ENCODE measurements at regions not wholly inside any gene's neighbourhood (a gene's known extent, or its start where the extent isn't known, plus 50 kb on each side); places are given as distances from the start of the nearest gene placed in this dataset.

DNA sequence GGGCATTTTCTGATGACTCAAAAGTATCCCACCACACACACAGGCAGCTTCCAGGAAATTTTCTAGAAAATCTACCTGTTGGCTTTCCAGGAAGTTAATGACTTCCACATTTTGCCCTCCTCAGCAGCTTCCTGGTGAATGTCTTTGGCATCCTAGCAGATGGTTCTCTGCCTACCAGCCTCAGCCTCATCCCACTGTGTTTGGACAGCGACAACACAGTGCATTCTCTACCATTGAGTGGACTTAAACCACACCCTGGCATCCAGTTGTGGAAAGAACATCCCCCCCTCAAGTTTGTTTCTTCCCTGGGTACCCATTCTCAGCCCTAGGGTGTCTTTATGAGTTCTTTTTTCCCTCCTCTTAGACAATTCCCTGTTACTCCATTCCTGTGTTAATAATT, 50.8 kb upstream of the GADL1 start:
- DNase-seq (ENCODE audit: extremely low read depth in 1 of 2, low read depth in 1 of 2) = no peak

DNA sequence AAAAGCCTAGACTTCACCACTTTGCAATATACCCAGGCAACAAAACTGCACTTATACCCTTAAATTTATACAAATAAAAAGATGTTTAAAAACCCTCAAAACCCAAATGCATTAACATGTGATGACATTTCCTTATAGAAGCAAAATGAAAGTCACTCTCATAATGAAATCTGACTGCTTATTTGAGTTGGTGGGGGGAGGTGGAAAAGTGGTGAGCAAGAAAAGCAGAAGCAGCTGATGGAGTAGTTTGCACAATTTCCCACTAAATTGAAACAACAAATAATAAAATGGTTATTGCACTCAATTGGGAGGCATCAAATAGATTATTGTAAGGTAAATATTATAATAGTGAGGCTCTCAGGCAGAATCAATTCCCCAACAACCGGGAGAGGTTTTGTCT, 54.0 kb upstream of the GADL1 start:
- no peak for DNase-seq (ENCODE audit: extremely low read depth in 1 of 2, low read depth in 1 of 2)

- DNase-seq (ENCODE audit: extremely low read depth in 1 of 2, low read depth in 1 of 2) = no peak
These were observed 57.4 kb upstream of the GADL1 start for GRCh38 chr3:30951826-30952225.

DNA sequence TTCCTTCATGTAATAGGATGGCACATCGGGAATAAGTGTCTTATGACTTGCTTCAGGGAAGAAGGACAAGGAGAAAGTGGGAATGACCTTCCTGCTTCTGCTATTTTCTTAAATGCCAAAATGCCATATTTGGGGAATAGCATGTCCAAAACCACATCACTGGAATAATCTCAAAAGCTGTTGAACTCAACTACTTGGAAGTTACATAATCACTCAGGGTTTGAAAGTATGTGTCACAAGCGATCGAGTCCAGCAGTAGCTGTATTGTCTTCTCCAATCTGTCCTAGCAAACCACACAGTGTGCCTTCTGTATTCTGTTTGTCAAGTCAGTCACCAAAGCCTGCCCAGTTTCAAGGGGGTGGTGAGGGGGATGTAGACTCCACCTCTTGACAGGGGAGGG, 58.3 kb upstream of the GADL1 start:
- DNase-seq (ENCODE audit: extremely low read depth in 1 of 2, low read depth in 1 of 2) = no peak

GRCh38 chr3:30954426-30954825, 60.0 kb upstream of the GADL1 start:
- no peak for DNase-seq (ENCODE audit: extremely low read depth in 1 of 2, low read depth in 1 of 2)

GRCh38 chr3:30962084-30962483, 67.6 kb upstream of the GADL1 start:
- no peak for DNase-seq (ENCODE audit: extremely low read depth in 1 of 2, low read depth in 1 of 2)

DNA sequence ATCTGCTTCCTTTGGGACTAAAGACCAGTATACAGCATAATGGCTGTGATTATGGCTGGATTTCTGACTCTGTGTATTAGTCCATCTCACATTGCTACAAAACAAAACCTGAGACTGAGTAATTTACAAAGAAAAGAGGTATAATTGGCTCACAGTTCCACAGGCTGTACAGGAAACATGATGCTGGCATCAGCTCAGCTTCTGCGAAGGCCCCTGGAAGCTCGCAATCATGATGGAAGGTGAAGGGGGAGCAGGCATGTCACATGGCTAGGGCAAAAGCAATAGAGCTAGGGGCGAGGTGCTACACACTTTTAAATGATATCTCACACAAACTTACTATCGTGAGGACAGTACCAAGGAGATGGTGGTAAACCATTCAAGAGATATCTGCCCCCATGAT, 68.0 kb upstream of the GADL1 start:
- DNase-seq (ENCODE audit: extremely low read depth in 1 of 2, low read depth in 1 of 2) = no peak

DNA sequence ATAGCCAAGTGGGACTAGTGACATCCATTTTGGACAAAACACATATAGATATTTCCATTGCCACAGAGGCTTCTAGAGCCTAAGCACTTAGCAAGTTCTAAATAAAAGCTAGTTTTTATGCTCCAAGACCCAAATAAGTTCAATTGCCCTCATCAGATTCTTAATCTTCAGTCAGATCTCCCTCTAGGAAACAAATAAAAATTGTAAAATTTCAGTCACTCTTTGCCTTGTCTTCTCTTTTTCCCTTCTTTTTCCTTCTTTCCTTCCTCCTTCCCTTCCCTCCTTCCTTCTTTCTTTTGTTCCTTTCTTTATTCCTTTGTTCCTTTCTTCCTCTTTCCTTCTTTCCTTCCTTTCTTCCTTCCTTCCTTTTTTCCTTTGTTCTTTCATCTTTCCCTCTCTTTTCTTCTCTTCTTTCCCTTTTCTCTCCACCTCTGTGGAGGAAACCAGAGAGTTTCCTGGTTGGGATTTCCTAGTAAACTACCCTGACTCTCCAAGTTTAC, 68.8 kb upstream of the GADL1 start:
- DNase-seq (ENCODE audit: extremely low read depth in 1 of 2, low read depth in 1 of 2) = no peak

DNA sequence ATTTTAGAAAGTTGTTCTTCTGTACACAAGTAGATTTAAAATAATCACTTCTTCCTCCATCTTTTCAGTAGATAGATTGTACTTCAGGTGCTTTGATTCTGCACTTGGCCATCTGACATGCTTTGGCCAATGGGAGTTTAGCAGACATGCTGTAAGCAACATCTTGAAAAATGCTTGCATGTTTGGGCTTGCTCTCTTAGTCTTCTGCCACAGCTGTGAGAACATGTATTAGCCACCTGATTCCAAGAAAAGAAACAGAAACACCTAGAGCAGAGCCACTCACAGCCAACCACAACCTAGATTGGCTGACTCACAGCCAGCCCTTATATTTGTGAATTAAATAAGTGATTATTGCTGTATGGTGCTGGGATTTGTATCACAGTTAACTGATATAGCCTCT, 70.2 kb upstream of the GADL1 start:
- no peak for DNase-seq (ENCODE audit: extremely low read depth in 1 of 2, low read depth in 1 of 2)

GRCh38 chr3:30966896-30967295, 72.4 kb upstream of the GADL1 start:
- DNase-seq (ENCODE audit: extremely low read depth in 1 of 2, low read depth in 1 of 2) = no peak

GRCh38 chr3:30970183-30970582, 75.7 kb upstream of the GADL1 start:
- no peak for DNase-seq (ENCODE audit: extremely low read depth in 1 of 2, low read depth in 1 of 2)

DNA sequence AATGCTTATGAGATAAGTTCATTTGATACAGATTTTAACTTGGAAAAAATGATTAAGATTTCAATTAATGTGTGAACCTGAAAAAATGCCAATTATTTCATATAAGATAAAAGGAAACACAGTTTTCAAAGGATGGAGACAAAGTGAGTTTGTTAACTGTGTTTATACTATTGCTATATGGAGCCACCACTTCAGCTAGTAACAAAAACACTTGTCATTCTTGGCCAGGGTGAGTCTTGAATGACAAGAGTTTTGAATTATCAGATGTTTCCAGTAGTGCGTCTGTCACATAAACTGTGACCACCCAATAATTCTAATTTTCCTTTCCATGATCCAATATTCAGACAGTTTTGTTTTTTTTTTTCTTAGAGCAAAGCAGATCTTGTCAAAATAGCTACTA, 78.0 kb upstream of the GADL1 start:
- DNase-seq (ENCODE audit: extremely low read depth in 1 of 2, low read depth in 1 of 2) = no peak

GRCh38 chr3:30974071-30974470, 79.6 kb upstream of the GADL1 start:
- DNase-seq (ENCODE audit: extremely low read depth in 1 of 2, low read depth in 1 of 2) = no peak

GRCh38 chr3:30977592-30977991, 83.1 kb upstream of the GADL1 start:
- no peak for DNase-seq (ENCODE audit: extremely low read depth in 1 of 2, low read depth in 1 of 2)

GRCh38 chr3:30980993-30981392, 86.5 kb upstream of the GADL1 start:
- DNase-seq (ENCODE audit: extremely low read depth in 1 of 2, low read depth in 1 of 2) = no peak

DNA sequence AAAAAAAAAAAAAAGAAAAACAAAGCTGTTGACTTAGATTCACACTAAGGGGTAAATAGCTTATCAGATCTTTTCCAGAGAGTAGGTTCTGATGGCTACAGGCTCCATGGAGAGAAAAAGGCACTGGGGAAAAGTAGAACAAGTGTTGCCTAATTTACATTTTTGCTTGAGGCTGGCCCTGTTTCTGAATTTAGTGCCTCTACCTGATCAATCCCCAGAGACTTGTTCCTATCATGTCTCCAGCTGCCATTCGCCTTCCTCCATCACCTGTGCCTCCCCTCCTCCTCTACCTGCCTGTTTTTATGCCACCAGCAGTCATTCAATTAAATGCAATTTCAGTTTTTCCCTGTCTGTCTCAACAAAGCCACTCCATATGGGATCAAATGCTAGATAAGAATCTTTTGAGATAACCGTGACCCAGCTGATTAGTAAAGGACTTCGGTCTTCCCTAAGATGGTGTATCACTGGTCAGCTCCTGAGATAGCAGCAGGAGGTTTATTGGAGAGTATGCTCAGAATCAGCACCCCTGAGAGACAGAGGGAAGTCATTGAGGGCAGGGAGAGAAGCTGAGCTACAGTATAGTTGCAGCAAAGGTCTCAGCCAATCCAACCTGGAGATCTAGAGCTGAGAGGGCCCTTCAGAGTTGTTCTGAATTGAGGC, 88.1 kb upstream of the GADL1 start:
- no peak for DNase-seq (ENCODE audit: extremely low read depth in 1 of 2, low read depth in 1 of 2)

DNA sequence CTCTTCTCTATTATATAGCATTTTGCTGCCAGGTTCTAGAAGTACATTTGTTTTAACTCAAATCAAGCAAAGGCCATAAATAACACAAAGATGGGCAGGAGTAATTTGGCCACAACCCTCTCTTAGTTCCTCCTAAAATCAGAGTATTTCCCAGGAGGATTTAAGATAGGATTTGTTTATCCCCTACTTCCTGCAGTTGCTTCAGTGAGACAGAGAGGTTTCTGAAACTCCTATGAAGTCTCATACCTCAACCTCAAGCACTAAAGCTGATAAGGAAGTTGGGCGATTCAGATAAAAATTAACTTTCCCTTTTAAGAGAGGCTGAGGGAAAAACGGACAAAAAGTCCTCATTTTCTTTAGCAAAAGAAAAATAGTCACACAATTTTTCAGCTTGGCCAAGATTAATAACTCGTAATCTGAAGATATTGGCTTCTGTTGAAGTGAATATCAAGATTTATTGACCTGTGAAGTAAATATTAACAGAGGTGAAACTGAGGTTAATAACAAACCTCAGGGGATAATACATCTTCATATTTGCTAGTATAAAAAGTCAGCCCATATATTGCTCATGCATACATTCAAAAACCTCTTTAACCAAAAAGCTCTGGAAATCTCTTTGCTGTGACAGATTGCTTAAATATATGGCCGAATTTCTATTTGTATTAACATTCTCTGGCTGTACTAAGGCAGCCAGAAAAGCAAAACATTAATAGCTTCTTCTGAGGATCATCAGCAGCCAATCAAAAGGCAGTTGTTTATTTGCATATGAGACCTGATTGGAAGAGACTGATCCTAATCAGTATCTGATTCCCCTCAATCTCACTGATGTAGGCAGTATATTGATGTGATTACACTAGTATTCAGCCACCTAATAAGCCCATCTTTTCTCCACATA, 90.6 kb upstream of the GADL1 start:
- no peak for DNase-seq (ENCODE audit: extremely low read depth in 1 of 2, low read depth in 1 of 2)

- DNase-seq (ENCODE audit: extremely low read depth in 1 of 2, low read depth in 1 of 2) = no peak
These were observed 92.1 kb upstream of the GADL1 start for GRCh38 chr3:30986551-30986950.

DNA sequence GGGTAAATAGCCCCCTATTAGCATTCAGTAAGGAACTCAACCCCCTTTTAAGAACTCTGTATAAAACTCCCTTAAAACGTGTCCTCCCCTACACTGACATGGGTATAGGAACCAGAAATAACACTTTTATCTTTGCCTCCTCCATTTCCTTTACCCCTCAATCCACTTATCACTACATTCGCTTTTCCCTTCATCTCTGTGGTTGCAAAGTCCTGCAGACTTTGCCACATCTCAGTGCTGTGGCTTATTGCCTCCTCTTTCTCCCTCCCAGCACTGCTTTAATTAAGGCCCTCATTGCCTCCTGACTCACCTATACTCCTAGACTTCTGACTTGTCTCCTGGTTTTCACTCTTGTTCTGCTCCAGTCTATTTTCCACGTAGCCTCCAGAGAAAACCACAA, 94.3 kb upstream of the GADL1 start:
- DNase-seq (ENCODE audit: extremely low read depth in 1 of 2, low read depth in 1 of 2) = no peak

DNA sequence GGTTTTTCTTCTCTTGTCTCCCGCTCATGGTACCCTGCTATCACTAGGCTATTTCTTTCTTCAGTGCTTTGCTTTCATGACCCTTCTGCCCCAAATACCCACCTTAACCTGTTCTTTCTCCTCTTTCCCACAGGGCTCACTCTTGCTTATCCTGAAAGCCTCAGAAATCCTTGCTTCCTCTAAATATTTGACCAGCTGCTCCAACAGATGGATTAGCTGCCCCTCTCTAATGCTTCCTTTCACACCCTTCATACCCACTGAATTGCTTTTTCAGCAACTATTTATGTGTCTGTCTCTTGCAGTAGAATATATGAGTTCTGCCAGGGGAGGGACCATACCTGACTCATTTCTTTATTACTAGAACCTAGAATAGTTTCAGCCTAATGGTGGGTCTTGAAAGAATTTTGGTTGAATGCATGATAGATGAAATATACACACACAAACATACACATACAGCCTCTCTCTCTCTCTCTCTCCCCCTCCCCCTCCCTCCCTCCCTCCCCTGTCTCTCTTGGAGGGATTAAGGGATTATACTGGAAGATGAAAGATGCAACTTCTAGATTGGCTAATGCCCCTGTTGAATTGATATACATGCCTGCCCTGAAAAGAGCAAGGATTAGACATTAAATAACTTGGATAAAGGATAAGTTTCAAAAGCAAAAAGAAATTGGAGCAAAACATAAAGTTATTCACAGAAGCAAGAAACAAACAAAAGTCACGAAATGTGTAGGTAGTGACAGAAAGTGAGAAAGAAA, 95.0 kb upstream of the GADL1 start:
- no peak for DNase-seq (ENCODE audit: extremely low read depth in 1 of 2, low read depth in 1 of 2)

DNA sequence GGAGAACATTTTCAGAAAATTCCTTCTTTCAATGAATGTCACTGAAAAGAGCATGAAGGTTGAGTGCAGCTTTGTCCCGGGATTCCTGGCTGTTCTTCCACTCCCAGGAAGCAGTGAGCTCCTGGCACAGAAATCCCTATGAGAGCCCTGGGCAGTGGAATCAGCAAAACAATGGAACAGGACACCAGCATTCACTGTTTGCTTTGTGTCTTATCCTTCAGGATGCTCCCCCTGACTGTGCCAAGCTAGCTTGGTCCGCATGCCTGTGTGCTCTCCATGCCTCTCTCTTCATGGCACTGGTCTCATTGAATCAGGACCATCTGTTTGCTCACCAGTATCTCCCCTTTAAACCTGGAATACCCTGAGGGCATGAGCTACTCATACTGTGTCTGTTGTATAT, 102.0 kb upstream of the GADL1 start:
- no peak for DNase-seq (ENCODE audit: extremely low read depth in 1 of 2, low read depth in 1 of 2)

DNA sequence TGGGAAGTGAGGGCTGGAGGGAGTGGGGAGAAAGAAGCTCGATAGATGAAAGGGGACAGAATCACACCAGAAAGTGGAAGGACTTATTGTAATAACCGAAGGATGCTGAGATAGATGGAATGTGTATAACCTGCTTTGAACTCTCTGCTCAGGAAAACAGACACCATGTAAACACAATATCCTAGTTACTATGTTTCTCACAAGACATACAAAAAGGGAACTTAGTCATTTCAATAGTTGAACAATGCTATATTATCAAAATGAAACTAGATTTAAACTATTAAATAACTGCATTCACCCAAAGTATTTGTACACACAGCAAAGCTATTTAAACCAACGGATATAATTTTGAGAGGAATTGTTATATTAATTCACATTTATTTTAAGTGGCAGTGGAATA, 108.3 kb upstream of the GADL1 start:
- DNase-seq (ENCODE audit: extremely low read depth in 1 of 2, low read depth in 1 of 2) = no peak
